Lower leg skin (tissue), 3 donors: ENCODE measurements at regions not wholly inside any gene's neighbourhood (a gene's known extent, or its start where the extent isn't known, plus 50 kb on each side); places are given as distances from the start of the nearest gene placed in this dataset.

Experiments
- POLR2A ChIP-seq, 2 donors: fragments of 450-650 bp; IDR thresholded peaks; one replicate each; pipeline ENCODE4 v1.6.1; 2016 to 2017; ENCODE audit warnings: antibody characterized with exemption in 2 of 2, mild to moderate bottlenecking in 1 of 2, moderate library complexity in 1 of 2
- TF ChIP-seq, protein P1 (sequence below), 3 donors: fragments of 450-650 bp; IDR thresholded peaks; one replicate each; pipeline ENCODE4 v1.5.1; 2016; ENCODE audit warnings: antibody characterized with exemption in 3 of 3, mild to moderate bottlenecking in 3 of 3, moderate library complexity in 2 of 3

DNA sequence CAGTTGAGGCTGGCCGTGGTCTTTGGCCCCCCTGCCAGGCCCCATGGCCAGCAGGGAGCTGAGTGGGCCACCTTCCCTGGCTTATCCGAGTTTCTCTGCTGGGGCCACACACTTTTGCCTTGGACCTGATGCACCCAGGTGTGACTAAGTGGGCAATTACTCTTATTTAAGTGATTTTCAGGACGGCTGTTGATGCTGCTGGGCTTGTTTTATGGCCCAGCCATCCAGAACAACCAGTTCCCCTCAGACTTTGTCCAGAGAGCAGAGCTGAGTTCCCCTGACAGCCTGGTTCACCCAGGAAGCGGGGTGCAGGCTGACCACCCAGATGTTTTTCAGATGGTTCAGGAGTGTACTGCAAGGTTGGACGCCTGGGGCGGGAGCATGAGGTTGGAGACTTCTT lies 68.8 kb downstream of the GLI2 start:
- TF ChIP-seq, protein P1, sequence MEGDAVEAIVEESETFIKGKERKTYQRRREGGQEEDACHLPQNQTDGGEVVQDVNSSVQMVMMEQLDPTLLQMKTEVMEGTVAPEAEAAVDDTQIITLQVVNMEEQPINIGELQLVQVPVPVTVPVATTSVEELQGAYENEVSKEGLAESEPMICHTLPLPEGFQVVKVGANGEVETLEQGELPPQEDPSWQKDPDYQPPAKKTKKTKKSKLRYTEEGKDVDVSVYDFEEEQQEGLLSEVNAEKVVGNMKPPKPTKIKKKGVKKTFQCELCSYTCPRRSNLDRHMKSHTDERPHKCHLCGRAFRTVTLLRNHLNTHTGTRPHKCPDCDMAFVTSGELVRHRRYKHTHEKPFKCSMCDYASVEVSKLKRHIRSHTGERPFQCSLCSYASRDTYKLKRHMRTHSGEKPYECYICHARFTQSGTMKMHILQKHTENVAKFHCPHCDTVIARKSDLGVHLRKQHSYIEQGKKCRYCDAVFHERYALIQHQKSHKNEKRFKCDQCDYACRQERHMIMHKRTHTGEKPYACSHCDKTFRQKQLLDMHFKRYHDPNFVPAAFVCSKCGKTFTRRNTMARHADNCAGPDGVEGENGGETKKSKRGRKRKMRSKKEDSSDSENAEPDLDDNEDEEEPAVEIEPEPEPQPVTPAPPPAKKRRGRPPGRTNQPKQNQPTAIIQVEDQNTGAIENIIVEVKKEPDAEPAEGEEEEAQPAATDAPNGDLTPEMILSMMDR (IDR thresholded peaks at IDR 0.05), result no peak
- TF ChIP-seq POLR2A (IDR thresholded peaks at IDR 0.05), result no peak
